CD4-positive, alpha-beta T cell treated with Interleukin-4 for 4 hours (primary cell): ENCODE measurements at regions not wholly inside any gene's neighbourhood (a gene's known extent, or its start where the extent isn't known, plus 50 kb on each side); places are given as distances from the start of the nearest gene placed in this dataset.

Experiments
- DNase-seq: peaks from one replicate; pipeline ENCODE4 v3.0.0-alpha.2; 2020

GRCh38 chr7:18370633-18371032 lies 124.9 kb upstream of the HDAC9 start:
- DNase-seq, result no peak

GRCh38 chr7:18378989-18379605 lies 116.5 kb upstream of the HDAC9 start:
- no peak for DNase-seq

GRCh38 chr7:18384491-18385143 lies 110.9 kb upstream of the HDAC9 start:
- no peak for DNase-seq

GRCh38 chr7:18386607-18387006 lies 108.9 kb upstream of the HDAC9 start:
- no peak for DNase-seq

GRCh38 chr7:18387191-18387735 lies 108.3 kb upstream of the HDAC9 start:
- no peak for DNase-seq

- DNase-seq, result no peak
These were observed 105.0 kb upstream of the HDAC9 start for GRCh38 chr7:18390535-18390907.

- no peak for DNase-seq
These were observed 102.0 kb upstream of the HDAC9 start for GRCh38 chr7:18393465-18394118.

GRCh38 chr7:18395868-18396267 lies 99.7 kb upstream of the HDAC9 start:
- DNase-seq, result no peak

GRCh38 chr7:18396953-18397352 lies 98.6 kb upstream of the HDAC9 start:
- no peak for DNase-seq

GRCh38 chr7:18399436-18400235 lies 95.9 kb upstream of the HDAC9 start:
- no peak for DNase-seq

GRCh38 chr7:18400275-18400674 lies 95.3 kb upstream of the HDAC9 start:
- no peak for DNase-seq

GRCh38 chr7:18400726-18401125 lies 94.8 kb upstream of the HDAC9 start:
- DNase-seq, result no peak

GRCh38 chr7:18401757-18402156 lies 93.8 kb upstream of the HDAC9 start:
- no peak for DNase-seq

- DNase-seq, result no peak
These were observed 92.9 kb upstream of the HDAC9 start for GRCh38 chr7:18402488-18403183.

- DNase-seq, result no peak
These were observed 89.8 kb upstream of the HDAC9 start for GRCh38 chr7:18405726-18406125.

- DNase-seq, result no peak
These were observed 88.2 kb upstream of the HDAC9 start for GRCh38 chr7:18407385-18407784.

GRCh38 chr7:18408461-18408860 lies 87.1 kb upstream of the HDAC9 start:
- DNase-seq, result no peak

- no peak for DNase-seq
These were observed 86.7 kb upstream of the HDAC9 start for GRCh38 chr7:18408868-18409267.

GRCh38 chr7:18413447-18413846 lies 82.1 kb upstream of the HDAC9 start:
- no peak for DNase-seq

GRCh38 chr7:18414885-18415284 lies 80.7 kb upstream of the HDAC9 start:
- DNase-seq, result no peak

- no peak for DNase-seq
These were observed 78.6 kb upstream of the HDAC9 start for GRCh38 chr7:18416988-18417387.

GRCh38 chr7:18419456-18419855 lies 76.1 kb upstream of the HDAC9 start:
- no peak for DNase-seq

GRCh38 chr7:18420108-18420507 lies 75.4 kb upstream of the HDAC9 start:
- no peak for DNase-seq
